Transverse colon (tissue), 4 donors: ENCODE measurements at regions not wholly inside any gene's neighbourhood (a gene's known extent, or its start where the extent isn't known, plus 50 kb on each side); places are given as distances from the start of the nearest gene placed in this dataset.

Experiments
- EP300 ChIP-seq: sonication (generic); formaldehyde crosslinking; IDR thresholded peaks from one replicate; pipeline ENCODE4 v1.6.1; 2017; ENCODE audit warnings: antibody characterized with exemption, low read depth
- POLR2A ChIP-seq: fragments of 450-650 bp; IDR thresholded peaks from one replicate; pipeline ENCODE4 v1.6.1; 2016; ENCODE audit warnings: antibody characterized with exemption, mild to moderate bottlenecking, moderate library complexity
- POLR2AphosphoS5 ChIP-seq, 3 donors: sonication (generic); formaldehyde crosslinking; IDR thresholded peaks; one replicate each; pipeline ENCODE4 v1.6.1; 2016; ENCODE audit warnings: antibody characterized with exemption in 3 of 3
- TF ChIP-seq, protein P1 (sequence below), 5 experiments: fragments of 200-600 bp in 3 of 5; fragments of 450-650 bp in 2 of 5; sonication (generic) in 3 of 5; IDR thresholded peaks; 1 replicate in 2 of 5; 2 replicates in 3 of 5; pipeline ENCODE4 v1.5.1; 2016 to 2017; ENCODE audit warnings: antibody characterized with exemption in 5 of 5, inconsistent platforms in 3 of 5, mild to moderate bottlenecking in 2 of 5, moderate library complexity in 1 of 5

DNA sequence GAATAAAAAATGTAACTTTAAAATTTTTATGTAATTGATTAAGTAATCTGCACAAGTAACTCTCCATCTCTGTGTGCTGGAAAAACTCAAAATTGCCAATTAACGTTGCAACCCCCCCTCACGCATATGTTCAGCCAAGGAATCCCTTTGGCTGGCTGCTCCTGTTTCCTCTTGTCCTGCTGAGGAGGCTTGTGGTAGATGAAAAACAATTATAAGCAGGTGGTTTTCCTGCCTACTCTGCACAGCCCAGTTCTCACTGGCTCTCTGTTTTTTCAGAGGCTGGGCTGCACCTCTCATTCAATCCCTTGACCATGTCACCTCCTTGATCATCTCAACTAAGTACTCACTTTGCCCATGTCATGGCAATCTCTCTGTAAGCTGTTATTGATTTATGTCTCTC is 1068.4 kb downstream of the ARAP2 start:
- TF ChIP-seq POLR2AphosphoS5 (IDR thresholded peaks at IDR 0.05) (no peak), EP300 (no peak), POLR2A (no peak)
- TF ChIP-seq, protein P1, sequence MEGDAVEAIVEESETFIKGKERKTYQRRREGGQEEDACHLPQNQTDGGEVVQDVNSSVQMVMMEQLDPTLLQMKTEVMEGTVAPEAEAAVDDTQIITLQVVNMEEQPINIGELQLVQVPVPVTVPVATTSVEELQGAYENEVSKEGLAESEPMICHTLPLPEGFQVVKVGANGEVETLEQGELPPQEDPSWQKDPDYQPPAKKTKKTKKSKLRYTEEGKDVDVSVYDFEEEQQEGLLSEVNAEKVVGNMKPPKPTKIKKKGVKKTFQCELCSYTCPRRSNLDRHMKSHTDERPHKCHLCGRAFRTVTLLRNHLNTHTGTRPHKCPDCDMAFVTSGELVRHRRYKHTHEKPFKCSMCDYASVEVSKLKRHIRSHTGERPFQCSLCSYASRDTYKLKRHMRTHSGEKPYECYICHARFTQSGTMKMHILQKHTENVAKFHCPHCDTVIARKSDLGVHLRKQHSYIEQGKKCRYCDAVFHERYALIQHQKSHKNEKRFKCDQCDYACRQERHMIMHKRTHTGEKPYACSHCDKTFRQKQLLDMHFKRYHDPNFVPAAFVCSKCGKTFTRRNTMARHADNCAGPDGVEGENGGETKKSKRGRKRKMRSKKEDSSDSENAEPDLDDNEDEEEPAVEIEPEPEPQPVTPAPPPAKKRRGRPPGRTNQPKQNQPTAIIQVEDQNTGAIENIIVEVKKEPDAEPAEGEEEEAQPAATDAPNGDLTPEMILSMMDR (IDR thresholded peaks at IDR 0.05), result no peak
